ENCODE measurements at regions not wholly inside any gene's neighbourhood (a gene's known extent, or its start where the extent isn't known, plus 50 kb on each side); places are given as distances from the start of the nearest gene placed in this dataset.

DNA sequence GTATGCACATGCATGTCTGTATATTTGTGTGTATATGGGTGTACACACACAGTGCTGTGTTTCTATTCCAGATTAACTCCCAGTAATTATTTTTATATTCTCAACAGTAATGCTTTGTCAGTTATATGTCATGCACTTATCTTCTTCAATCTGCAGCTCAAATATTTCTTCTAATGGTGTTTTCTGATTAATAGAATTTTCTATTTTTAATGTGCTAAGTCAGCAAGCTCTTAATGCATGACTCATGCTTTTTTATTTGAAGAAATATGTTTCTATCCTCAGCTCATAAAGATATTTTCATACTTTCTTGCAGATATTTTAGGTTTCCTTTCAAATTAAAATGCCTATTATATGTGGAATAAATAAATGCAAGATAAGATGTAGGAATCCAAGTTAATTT lies 59.7 kb upstream of the TMEM18 start:
- no peaks in the 10 kb centered on the region for H3K36me3 ChIP-seq
- TF ChIP-seq POLR2A (IDR thresholded peaks at IDR 0.05) (no peak), POLR2AphosphoS5 (IDR thresholded peaks at IDR 0.05) (no peak), EP300 (IDR thresholded peaks at IDR 0.05) (no peak)
- TF ChIP-seq, protein P1, sequence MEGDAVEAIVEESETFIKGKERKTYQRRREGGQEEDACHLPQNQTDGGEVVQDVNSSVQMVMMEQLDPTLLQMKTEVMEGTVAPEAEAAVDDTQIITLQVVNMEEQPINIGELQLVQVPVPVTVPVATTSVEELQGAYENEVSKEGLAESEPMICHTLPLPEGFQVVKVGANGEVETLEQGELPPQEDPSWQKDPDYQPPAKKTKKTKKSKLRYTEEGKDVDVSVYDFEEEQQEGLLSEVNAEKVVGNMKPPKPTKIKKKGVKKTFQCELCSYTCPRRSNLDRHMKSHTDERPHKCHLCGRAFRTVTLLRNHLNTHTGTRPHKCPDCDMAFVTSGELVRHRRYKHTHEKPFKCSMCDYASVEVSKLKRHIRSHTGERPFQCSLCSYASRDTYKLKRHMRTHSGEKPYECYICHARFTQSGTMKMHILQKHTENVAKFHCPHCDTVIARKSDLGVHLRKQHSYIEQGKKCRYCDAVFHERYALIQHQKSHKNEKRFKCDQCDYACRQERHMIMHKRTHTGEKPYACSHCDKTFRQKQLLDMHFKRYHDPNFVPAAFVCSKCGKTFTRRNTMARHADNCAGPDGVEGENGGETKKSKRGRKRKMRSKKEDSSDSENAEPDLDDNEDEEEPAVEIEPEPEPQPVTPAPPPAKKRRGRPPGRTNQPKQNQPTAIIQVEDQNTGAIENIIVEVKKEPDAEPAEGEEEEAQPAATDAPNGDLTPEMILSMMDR (IDR thresholded peaks at IDR 0.05) = no peak
- intact Hi-C loops (cut with DNase I; ENCODE audit: low total_unique reads) = no loop called here
- H3K4me3 ChIP-seq = no peak overlapping the region
- peaks cover 0 to 41% (median 3%) of the 10 kb centered on the region in 3 donors for H3K27me3 ChIP-seq
- no peak overlapping the region for H3K27ac ChIP-seq
- no peaks in the 10 kb centered on the region for H3K9me3 ChIP-seq
- peaks cover 16 to 19% (median 18%) of the 10 kb centered on the region in 4 donors for H3K4me1 ChIP-seq
- no peak for DNase-seq

DNA sequence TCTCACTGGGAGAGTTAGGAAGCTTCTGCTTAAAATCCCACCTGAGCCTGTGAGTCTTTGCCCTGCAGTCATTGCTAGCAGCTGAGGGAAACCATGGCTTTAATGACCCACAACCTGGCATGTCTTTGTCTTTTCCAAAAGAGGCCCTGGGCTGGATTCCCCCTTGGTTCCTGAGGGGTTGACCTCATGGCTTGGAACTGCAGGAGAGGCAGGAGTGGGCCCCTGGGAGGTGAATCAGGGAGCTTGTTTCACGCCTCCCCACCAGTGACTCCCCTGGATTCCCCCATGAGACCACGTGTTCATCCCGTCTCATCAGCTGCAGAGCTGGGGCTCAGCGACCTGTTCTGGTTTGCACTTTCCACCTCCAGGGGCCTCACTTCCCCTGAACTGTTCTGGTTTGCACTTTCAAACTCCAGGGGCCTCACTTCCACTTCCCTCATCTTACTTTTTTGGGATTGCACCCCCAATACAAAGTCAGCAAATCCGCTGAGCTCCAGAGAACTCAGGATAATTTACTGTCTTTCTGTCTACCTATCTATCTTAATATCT lies 58.5 kb upstream of the TMEM18 start:
- no peak for DNase-seq
- 38 to 51% (median 44%) methylated on average over 5 of the region's 5 CpGs for whole genome bisulfite sequencing, 5 donors
- peaks cover 13 to 15% (median 14%) of the 10 kb centered on the region in 4 donors for H3K4me1 ChIP-seq
- intact Hi-C loops (cut with DNase I; ENCODE audit: low total_unique reads) = no loop called here
- H3K4me3 ChIP-seq = no peak overlapping the region
- H3K36me3 ChIP-seq = no peaks in the 10 kb centered on the region
- H3K27ac ChIP-seq = no peak overlapping the region
- H3K9me3 ChIP-seq = no peaks in the 10 kb centered on the region
- peaks cover 0 to 30% (median 6%) of the 10 kb centered on the region in 3 donors for H3K27me3 ChIP-seq
- TF ChIP-seq POLR2AphosphoS5 (IDR thresholded peaks at IDR 0.05) = no peak

DNA sequence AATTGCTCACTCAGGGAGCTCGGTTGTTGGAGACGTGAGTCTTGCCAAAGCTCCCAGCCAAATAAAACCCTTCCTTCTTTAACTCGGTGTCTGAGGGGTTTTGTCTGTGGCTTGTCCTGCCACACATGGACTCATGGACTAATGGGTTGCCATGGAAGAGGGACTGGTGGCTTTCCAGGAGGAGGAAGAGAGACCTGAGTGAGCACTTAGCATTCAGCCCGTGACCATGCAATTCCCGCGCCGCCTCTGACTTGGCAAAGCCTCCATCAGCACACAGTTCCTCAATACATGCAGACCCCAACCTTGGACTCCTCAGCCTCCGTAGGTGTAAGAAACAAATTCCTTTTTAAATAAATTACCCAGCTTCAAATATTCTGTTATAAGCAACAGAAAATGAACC lies 57.3 kb upstream of the TMEM18 start:
- 86 to 94% (median 91%) methylated on average over 8 of the region's 8 CpGs for WGBS, 5 donors

DNA sequence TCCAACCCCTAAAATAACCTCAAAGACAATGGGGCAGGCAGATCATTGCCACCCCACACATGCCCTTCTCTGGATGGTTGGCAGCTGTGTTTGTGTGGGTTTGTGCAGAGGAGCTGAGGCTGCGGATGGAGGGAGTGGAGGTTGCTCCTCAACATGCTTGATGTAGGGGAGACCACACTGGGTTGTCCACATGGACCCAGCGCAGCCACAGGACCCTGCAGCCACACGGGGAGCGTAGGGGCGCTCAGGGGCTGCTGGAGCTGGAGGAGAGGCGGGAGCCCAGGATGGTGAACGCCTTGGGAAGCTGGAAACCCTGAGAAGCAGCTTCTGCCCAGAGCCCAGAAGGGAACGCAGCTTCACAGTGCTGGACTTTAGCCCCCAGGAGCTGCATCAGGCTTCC lies 56.3 kb upstream of the TMEM18 start:
- 81 to 90% (median 86%) methylated on average over 8 of the region's 8 CpGs for WGBS, 5 donors
- no peak overlapping the region for H3K4me3 ChIP-seq
- no peak for DNase-seq
- intact Hi-C loops (cut with DNase I; ENCODE audit: low total_unique reads) = no loop called here
- H3K4me1 ChIP-seq = no peaks in the 10 kb centered on the region
- no peak overlapping the region for H3K27ac ChIP-seq
- no peaks in the 10 kb centered on the region for H3K9me3 ChIP-seq
- no peaks in the 10 kb centered on the region for H3K36me3 ChIP-seq
- TF ChIP-seq POLR2AphosphoS5 (IDR thresholded peaks at IDR 0.05) = no peak
- no peak for TF ChIP-seq POLR2A (IDR thresholded peaks at IDR 0.05)
- no peak for TF ChIP-seq EP300 (IDR thresholded peaks at IDR 0.05)
- peaks cover 0 to 12% (median 6%) of the 10 kb centered on the region in 3 donors for H3K27me3 ChIP-seq

More for the DNA sequence above, 57.3 kb upstream of the TMEM18 start:
- H3K4me1 ChIP-seq = peaks cover under 1 to 3% (median 1%) of the 10 kb centered on the region in 4 donors
- no peaks in the 10 kb centered on the region for H3K9me3 ChIP-seq
- TF ChIP-seq, protein P1 (IDR thresholded peaks at IDR 0.05) = no peak
- TF ChIP-seq POLR2AphosphoS5 (IDR thresholded peaks at IDR 0.05) = no peak
- no peak for TF ChIP-seq EP300 (IDR thresholded peaks at IDR 0.05)
- TF ChIP-seq POLR2A (IDR thresholded peaks at IDR 0.05) = no peak
- H3K36me3 ChIP-seq = no peaks in the 10 kb centered on the region
- DNase-seq = no peak
- intact Hi-C loops (cut with DNase I; ENCODE audit: low total_unique reads) = no loop called here
- H3K27me3 ChIP-seq = peaks cover 0 to 18% (median 6%) of the 10 kb centered on the region in 3 donors
- H3K4me3 ChIP-seq = no peak overlapping the region
- H3K27ac ChIP-seq = no peak overlapping the region

DNA sequence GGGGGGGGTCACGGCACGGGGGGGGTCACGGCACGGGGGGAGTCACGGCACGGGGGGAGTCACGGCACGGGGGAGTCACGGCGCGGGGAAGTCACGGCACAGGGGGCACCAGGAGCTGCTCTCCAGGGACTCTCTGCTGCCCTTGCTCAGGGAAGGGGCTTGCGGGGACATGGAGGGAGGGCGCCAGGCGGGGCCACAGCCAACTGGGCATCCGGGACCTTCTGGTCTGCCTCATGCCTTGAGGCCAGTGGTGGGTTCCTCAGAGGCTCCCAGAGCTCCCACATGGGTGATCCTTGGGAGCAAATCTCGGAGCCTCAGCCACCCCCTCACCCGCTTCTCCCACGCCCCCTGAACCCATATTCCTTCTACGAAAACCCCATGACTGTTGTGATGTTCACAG lies 55.8 kb upstream of the TMEM18 start:
- WGBS, 5 donors = 83 to 95% (median 91%) methylated on average over 9 to 20 of the region's 20 CpGs
- H3K4me1 ChIP-seq = no peaks in the 10 kb centered on the region
- no peak overlapping the region for H3K4me3 ChIP-seq
- H3K27me3 ChIP-seq = peaks cover 0 to 12% (median 6%) of the 10 kb centered on the region in 3 donors
- intact Hi-C loops (cut with DNase I; ENCODE audit: low total_unique reads) = no loop called here
- H3K9me3 ChIP-seq = no peaks in the 10 kb centered on the region
- no peaks in the 10 kb centered on the region for H3K36me3 ChIP-seq
- DNase-seq = no peak
- TF ChIP-seq POLR2A (IDR thresholded peaks at IDR 0.05) (no peak), POLR2AphosphoS5 (IDR thresholded peaks at IDR 0.05) (no peak), EP300 (IDR thresholded peaks at IDR 0.05) (no peak)
- TF ChIP-seq, protein P1 (IDR thresholded peaks at IDR 0.05) = no peak
- no peak overlapping the region for H3K27ac ChIP-seq

Data from stomach (tissue), 8 donors.